GDM1 (cell line): ENCODE measurements at regions not wholly inside any gene's neighbourhood (a gene's known extent, or its start where the extent isn't known, plus 50 kb on each side); places are given as distances from the start of the nearest gene placed in this dataset.
"Not testable (repeated sequence)": the region's sequence is repeated elsewhere in the genome, so short reads cannot be mapped to it uniquely, and the experiment has no call there.

Experiments used
- DNase-seq: peaks from one replicate; lab custom pipeline; 2025; lab: John Stamatoyannopoulos, UW

DNA sequence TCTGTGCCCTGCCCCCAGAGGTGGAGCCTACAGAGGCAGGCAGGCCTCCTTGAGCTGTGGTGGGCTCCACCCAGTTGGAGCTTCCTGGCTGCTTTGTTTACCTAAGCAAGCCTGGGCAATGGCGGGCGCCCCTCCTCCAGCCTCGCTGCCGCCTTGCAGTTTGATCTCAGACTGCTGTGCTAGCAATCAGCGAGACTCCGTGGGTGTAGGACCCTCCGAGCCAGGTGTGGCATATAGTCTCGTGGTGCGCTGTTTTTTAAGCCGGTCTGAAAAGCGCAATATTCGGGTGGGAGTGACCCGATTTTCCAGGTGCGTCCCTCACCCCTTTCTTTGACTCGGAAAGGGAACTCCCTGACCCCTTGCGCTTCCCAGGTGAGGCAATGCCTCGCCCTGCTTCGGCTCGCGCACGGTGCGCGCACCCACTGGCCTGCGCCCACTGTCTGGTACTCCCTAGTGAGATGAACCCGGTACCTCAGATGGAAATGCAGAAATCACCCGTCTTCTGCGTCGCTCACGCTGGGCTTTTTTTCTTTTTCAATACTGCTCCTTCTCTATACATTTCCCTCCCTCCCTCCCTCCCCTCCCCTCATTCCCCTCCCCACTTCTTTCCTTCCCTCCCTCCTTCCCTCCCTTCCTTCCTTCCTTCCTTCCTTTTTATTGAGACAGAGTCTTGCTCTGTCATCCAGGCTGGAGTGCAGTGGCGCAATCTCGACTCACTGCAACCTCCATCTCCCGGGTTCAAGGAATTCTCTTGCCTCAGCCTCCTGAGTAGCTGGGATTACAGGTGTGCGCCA lies 197.1 kb upstream of the TBL1XR1 start:
- DNase-seq = not testable (repeated sequence)

DNA sequence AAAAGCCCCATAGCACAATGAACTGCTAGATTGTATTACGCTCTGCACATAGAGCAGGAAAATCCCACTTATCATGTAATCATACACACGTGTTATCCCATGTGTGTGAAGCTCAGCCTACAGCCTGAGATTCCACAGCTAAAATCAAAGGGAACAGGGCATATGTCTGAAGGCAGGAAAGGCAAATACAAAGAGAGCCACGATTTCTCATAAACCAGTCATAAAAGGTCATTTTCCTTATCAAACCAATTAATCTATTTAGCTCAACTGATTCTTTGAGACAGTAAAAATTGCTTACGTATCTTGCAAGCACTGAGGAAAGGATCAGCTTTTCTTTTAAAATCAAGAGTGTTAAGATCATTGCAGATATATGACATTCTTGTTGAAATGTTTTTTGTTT lies 199.5 kb upstream of the TBL1XR1 start:
- no peak for DNase-seq

DNA sequence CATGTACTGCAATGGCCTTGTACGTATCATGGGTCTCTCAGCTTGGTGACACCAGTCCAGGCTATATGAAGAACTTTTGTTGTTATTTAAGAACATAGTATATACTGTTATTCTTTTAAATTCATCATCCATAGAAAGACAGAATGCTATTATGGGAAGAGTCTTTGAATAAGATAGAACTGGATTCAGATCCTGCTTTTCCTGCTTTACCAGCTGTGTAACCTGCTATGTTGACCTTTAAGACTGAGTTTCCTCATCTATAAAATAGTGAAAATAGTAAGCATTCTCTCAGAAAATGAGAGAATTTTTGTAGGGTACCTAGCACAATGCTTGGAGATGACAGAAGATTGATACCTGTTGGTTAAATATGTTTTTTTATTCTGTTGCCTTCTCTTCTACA lies 204.1 kb upstream of the TBL1XR1 start:
- DNase-seq = no peak

DNA sequence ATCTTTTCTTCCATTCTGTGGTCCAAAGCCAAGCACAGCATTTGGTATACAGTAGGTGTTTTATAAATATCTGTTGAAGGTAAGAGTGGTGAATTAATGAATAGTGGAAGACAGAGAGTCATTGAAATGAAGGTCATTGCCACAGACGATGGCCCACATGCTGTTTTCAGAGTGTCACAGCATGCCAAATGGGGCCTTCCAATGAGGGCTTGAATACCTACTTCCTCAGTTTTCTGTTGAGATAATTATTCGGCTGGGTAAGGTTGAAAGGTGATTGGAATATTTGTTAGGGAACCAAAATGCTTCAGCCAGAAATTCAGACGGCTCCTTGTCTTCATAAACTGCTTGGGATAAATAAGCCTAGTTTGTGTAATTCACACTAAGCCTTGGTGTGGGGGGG lies 205.3 kb upstream of the TBL1XR1 start:
- DNase-seq = no peak

DNA sequence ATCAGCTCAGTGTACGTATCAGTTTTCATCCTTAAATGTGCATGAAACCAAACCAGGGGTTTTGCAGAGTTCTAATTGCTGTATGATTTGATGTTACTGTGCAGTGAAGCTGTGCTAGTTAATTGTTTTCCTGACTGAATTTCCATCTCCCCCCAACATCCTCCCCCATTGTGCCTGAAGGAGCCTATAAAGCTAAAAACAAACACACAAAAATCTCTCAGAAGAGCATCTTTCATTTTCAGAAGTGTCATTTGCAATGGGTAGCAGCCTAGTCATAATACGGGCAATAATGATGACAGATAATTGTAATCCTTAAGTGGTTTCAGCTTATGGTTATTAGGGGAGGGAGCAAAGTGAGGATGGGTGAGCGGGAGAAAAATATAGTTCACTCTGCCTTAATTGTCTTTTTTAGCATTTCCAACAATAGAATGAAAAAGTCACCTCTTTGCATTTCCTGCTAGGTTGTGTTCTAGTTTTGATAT lies 207.9 kb upstream of the TBL1XR1 start:
- no peak for DNase-seq

DNA sequence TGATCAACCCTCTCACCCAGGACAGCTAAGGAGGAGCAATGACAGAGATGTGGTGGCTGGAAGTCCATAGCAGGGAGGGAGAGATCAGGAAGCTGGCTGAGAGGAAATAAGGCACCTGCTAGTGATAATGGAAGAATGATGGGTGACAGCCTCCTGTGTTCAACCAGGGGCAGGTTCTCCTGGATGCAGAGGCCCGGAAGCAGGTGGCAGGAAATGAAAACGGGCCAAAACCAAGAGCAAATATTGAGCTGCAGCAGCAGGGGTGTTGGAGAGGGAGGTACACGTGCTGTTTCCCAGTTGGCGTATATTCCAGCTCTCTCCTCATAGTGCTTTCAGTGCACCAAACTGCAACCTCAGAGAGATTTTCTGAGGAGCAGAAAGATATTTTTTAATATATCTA lies 213.4 kb upstream of the TBL1XR1 start:
- peak; percentile 72 for DNase-seq

DNA sequence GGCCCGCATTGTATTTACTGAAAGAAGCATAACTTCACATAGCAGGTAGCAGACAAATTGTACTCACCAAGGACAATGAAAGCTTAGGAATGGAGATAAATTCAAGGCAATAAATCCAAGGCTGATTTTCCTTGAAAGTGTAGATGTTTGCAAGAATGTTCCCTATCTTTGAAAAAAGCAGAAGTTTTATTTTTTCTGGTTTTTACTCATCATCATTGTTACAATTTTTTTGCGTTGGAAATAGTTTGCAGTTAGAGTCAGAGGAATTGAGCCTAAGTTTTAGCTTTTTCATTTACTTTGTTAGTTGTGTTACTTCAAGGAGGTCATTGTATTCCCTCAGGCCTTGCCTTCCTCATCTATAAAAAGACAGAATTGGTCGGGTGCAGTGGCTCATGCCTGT lies 213.9 kb upstream of the TBL1XR1 start:
- no peak for DNase-seq

DNA sequence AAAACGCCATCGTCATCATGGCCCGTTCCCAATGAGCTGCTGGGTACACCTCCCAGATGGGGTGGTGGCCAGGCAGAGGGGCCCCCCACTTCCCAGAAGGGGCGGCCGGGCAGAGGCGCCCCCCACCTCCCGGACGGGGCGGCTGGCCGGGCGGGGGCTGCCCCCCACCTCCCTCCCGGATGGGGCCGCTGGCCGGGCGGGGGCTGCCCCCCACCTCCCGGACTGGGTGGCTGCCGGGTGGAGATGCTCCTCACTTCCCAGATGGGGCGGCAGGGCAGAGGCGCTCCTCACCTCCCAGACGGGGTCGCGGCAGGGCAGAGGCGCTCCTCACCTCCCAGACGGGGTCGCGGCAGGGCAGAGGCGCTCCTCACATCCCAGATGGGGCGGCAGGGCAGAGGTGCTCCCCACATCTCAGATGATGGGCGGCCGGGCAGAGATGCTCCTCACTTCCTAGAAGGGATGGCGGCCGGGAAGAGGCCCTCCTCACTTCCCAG lies 215.4 kb upstream of the TBL1XR1 start:
- not testable (repeated sequence) for DNase-seq

DNA sequence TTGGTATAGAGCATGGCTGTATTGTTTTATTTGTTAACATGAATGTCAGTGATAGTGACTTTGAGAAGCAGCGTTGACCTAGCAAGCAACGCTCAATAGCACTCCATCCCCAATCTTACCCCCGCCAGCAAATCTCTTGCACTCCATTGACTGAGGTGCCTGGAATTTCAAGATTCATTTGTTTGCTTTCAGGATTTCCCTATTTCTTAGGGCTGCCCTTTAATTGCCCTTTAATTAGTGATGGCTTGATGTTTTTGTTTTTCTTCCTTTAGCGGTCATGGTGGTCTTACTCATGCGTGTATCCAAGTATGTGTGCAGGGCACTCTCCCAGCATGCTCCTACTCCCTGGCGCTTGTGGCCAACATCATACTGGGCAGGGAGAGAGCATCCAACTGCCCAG lies 216.8 kb upstream of the TBL1XR1 start:
- DNase-seq = no peak

DNA sequence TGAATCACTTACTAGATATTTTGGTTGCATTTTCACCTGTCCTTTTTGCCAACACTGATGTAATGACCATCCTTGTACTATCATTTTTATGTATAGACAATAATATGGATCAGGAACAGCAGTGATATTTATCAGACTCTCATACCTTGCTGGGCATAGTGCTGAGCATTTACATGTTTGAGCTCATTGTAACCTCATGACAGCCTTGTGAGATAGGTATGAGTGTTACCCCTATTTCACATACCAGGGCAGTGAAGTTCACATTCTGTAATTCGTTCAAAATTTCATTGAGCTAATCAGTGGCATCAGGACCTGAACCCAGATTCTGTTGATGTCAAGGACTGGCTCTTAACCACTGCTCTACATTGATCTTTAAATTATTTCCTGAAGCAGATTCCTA lies 221.5 kb upstream of the TBL1XR1 start:
- no peak for DNase-seq

DNA sequence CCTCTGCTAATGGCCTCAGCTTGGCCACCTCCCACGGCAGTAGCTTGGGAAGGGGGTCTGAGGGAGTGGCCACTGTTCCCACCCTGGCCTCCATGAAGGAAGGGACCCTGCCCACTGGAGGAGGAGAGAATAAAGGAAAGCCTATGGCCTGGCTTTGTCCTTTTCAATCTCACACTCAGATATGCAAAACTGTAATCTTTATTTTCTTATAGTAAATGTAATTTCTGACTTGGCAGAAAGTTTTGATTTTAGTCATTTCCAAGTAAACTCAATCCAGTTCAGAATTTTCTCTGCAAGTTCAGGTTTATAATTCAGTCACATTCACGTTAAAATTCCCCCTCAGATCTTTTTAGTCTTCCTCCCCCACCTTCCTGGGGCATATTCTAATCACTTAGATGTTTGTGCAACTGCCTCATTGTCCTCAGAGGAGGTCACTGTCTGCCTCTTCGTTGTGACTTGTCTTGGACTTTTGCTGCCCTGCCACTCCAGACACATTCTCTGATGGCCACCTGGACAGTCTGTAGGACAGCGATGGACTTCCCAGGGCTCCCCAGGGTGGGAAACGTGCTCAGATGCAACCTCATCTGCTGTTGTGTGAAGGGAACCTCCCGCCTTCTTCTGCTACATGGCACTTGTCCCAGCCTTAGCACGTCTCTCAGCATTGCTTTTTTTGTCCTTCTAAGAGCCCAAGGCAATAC lies 222.8 kb upstream of the TBL1XR1 start:
- DNase-seq = no peak

DNA sequence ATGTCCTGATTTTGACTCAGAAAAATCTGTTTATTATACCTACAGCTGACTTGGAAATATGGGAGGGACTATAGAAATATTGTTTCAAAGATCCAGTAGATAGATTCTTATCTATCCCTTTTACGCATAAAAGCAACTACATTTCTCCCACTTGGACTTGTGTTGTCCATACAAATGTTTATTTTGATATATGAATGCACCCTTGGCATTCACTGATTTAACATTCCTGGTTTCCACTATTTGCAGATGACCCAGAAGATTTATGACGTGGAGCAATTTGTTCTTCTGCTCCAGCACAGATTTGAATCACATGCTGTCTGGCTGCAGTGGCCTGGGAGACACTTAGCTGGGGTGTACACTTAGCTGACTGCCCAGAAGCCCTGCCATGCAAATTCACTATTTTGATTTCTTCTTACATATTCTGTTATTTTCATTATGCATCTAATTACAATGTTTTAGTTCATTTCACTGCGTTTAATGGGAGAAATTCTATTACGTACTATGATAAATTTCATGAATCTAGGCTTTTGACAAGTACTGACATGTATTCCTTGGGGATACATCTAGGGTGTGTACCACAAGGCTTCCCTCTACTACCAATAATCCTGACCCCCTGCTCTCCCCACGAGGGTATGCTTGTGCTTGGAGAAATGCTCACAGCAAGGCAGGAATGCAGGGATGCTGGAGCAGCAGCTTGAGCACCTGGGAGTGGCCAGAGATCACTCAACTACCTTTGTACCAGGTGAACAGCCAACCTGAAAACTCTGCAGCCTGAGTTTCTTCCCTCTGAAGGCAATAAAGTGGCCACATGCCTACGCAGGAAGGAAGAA lies 223.6 kb upstream of the TBL1XR1 start:
- DNase-seq = no peak

DNA sequence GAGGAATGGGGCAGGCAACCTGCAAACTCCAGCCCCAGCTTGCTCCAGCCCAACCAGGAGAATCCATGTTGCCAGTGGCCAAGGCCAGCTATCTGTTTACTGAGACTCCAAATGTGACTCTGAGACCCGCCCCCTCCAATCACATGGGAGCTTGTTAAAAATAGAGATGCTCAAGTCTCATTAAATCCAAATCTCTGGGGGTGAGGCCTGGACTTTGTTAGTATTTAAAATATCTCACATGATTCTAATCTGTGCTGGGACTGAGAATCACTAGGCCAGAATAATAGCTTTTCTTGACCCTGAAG lies 224.2 kb upstream of the TBL1XR1 start:
- DNase-seq = no peak

DNA sequence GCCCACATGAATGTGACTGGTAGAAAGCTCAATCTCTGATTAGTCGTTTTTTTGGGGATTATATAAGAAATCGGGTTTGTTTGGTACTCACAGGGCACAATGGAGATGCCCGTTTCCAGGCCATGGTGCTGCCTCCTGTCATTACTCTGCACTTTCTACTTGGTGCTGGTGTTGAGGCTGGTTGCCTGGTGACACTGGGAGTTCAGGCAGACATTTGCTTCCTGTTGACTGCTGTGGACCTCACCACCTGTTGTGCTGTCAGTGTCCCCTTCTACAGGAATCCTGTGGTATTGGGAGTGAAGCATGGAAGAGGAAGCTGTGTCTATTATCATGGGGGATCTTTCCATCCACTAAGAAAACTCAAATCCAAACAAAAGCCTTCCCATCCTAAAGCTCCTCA lies 227.2 kb upstream of the TBL1XR1 start:
- no peak for DNase-seq

DNA sequence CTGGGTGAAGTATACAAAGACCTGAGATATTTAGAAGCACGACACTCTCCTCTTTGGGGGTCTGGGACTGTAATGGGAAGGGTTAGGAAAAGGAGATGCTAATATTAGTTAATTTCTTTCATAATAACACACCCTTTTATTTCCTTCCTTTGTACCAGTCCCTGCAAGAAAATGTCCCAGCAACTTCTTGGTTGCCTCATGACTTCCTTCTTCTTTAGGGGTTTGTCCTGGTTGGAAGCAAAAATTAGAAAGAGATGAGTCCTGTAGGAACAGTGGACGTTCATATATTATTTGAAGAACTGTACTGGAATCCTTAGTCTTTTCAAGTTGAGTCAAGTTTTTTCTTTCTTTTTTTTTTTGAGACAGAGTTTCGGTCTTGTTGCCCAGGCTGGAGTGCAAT lies 227.8 kb upstream of the TBL1XR1 start:
- DNase-seq = no peak

DNA sequence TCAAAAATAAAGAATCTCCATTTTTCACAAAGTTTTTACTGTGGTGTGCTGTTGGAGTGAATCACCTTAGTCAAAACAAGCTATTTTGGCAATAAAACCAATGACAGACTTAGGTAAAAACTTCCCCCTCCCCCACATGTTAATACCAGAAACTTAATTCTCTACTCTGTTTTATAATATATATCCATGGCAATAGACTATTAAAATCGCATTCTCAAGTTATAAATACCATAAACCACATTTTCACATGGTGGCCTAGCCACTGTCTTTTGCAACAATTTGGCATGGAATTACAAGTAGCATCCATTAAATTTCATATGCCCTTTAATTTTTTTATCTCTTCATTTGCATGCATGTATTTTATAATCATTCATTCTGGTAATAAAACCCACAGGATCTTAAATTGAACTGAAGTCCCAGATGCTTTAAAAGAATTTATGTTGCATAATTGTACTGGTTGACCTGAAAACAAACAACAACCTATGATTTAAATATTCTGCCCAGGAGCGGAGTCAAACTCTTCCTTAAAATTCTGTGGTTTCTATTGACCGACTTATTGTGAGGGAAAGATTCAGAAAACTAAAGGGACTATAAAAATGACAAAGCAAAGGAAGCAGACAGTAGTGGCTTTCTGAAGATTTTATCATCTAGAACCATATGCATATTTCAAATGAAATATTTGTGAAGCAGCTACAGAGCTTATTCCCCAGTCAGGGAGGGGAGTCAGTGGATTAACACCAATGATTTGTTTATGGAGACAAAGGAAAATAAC lies 229.0 kb upstream of the TBL1XR1 start:
- no peak for DNase-seq

DNA sequence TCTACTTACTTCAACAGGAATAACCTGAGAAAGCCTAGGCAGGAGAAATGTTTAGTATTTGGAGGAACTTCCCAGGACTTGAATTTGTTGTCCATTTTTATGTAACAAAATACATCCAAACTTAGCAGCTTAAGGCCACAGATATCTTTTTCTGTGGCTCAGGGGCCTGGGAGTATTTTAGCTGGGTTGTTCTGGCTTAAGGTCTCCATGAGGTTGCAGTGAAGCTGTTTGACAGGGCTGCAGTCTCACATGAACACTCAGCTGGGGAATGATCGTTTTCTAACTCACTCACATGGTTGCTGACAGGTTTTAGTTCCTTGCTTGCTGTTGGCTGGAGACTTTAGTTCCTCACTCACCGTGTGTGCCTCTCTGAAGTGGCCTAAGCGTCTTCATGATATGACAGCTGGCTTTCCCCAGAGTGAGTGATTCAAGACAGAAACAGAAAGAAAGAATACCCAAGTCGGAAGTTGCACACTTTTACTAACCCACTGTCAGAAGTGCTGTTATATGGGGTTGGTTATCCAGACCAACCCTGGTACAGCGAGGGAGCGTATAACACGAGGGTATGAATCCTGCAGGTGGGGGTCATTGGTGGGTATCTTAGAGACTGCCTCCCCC lies 229.7 kb upstream of the TBL1XR1 start:
- DNase-seq = no peak

DNA sequence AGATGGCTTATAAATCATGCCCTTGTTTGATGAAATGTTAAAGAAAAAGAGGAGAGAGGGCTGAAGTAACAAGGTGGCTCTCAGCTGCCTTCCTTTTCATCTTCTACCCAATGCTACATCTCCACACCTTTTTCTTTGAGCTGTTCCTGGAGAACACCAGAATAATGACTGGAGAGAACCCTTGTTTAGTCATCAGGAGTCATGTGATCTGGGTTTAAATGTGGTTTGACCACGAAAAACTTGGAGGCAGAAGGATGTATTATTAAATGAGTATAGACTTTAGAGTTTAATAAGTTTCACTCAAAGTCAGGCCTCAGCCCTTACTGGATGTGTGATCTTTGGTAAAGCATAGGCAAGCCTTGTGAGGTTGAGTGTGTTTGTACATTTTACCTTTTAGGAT lies 230.3 kb upstream of the TBL1XR1 start:
- DNase-seq = no peak

DNA sequence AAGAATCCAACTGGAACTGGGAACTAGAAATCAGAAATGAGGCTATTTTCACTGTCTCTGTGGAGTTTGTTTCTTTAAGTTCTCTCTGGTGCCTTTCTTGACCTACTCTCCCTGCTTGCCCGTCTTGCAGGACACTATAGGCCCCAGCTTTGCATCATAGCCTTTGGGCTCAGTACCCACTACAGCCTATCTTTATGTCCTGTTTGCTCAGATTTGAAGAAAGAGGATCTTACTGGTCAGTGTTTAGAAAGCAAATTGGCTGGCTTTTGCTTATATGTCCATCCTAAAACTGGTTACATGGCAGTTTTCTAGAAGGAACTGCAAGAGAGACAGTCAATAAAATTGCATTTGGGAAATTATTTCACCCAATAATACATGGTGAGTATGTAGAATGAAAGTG lies 231.8 kb upstream of the TBL1XR1 start:
- DNase-seq = no peak

DNA sequence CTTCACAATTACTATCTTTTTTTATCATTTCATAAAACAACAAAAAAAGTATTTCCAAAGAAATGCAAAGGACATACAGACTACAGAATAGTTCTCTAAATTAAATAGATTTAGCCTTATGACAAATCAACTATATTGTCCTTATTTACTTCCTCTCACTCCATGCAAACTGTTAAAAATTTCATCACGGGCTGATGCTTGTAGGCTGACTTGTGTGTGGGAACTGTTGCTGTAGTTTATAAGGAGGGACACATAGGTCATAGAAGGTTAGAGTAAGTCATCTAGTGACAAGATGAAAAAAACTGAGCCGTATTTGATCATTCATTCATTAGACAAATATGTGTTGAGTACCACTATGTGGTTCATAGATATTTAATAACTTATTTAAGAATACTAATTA lies 232.5 kb upstream of the TBL1XR1 start:
- DNase-seq = no peak

DNA sequence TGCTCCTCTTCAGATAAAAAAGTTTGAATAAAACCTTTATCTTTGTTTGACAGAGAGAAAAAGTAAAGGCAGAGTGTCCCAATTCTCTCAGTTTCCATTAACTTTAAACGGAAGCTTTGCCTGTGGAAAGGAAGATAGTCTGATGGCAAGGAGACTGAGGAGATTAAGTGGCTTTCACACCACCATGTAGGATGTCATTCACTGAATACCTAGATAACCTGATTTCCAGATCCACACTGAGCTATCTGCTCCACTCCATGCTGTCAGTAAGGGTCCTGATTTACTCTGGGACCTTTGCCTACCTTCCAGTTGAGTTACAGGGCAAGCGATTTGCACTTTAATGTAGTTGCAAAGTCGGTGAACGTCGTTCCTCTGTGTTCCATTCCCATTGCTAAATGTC lies 233.4 kb upstream of the TBL1XR1 start:
- no peak for DNase-seq
